HepG2 (cell line): ENCODE measurements at regions not wholly inside any gene's neighbourhood (a gene's known extent, or its start where the extent isn't known, plus 50 kb on each side); places are given as distances from the start of the nearest gene placed in this dataset.

ENCODE experiments used
- ATAC-seq: fragments of 200-7000 bp; cut with Tn5 transposase; 3 replicates; pipeline ENCODE4 v1.9.1; 2020; ENCODE audit warnings: mild to moderate bottlenecking, moderate library complexity
- BruUV-seq: library from RNA; stranded (reverse); fragments of 400-500 nt; replicated peaks from 2 replicates; lab custom pipeline; 2021; lab: Mats Ljungman, UMichigan
- CTCF ChIA-PET: fragments of 300-600 bp; formaldehyde crosslinking; extraction: SDS; loops from one replicate; lab custom pipeline; 2021; ENCODE audit warnings: low total read pairs, inconsistent platforms, low intra/inter-chr PET ratio; lab: Yijun Ruan, JAX
- POLR2A ChIA-PET: fragments of 350-600 bp; sonication (Branson Sonifier 250); formaldehyde crosslinking; loops from one replicate; lab custom pipeline; 2020; ENCODE audit warnings: antibody characterized with exemption, inconsistent platforms; lab: Yijun Ruan, JAX
- DNase-seq: peaks from one replicate; pipeline ENCODE4 v3.0.0-alpha.2; 2015; ENCODE audit warnings: low spot score
- FAIRE-seq: peaks from 3 replicates; lab custom pipeline; 2011; peaks lifted over from hg19 to GRCh38; lab: Jason Lieb, UNC
- H2AFZ ChIP-seq: one replicate; pipeline ENCODE4 v1.6.1; 2011; ENCODE audit warnings: low read length, inconsistent platforms
- H3K27ac ChIP-seq: fragments of 300-600 bp; 3 replicates; pipeline ENCODE4 v1.8.0; 2011; ENCODE audit warnings: mixed run types, mild to moderate bottlenecking, mixed read lengths, low read length, inconsistent platforms; ENCODE audit not compliant: insufficient read depth; ENCODE audit errors: extremely low read length
- H3K27me3 ChIP-seq, 2 experiments: fragments of 200-600 bp in 1 of 2; 2 replicates in 1 of 2; 3 replicates in 1 of 2; pipeline versions ENCODE4 v1.6.0 to v1.8.0; 2011; ENCODE audit warnings: low read length in 2 of 2, mild to moderate bottlenecking in 2 of 2, moderate library complexity in 2 of 2, inconsistent platforms in 1 of 2; ENCODE audit not compliant: insufficient read depth in 2 of 2, control insufficient read depth in 1 of 2
- H3K36me3 ChIP-seq, 2 experiments: fragments of 200-600 bp in 1 of 2; replicated peaks in 1 of 2; 2 replicates in 1 of 2; 3 replicates in 1 of 2; pipeline versions ENCODE4 v1.5.1 to v1.8.0; 2011; ENCODE audit warnings: low read length in 2 of 2, inconsistent platforms in 1 of 2; ENCODE audit not compliant: insufficient read depth in 2 of 2, control insufficient read depth in 1 of 2
- H3K4me1 ChIP-seq: 2 replicates; pipeline ENCODE4 v1.5.1; 2012; ENCODE audit warnings: low read length, inconsistent platforms; ENCODE audit not compliant: insufficient read depth
- H3K4me2 ChIP-seq: 2 replicates; pipeline ENCODE4 v1.6.0; 2011; ENCODE audit warnings: low read depth, low read length, inconsistent platforms
- H3K4me3 ChIP-seq, 3 experiments: fragments of 200-600 bp in 1 of 3; sonication (generic), shearing (Covaris generic) in 1 of 3; replicated peaks in 1 of 3; 2 replicates each; pipeline ENCODE4 v1.5.1; 2011 to 2016; ENCODE audit warnings: low read length in 3 of 3, inconsistent platforms in 2 of 3, low read depth in 2 of 3, mild to moderate bottlenecking in 2 of 3, control low read depth in 1 of 3, mixed read lengths in 1 of 3; ENCODE audit not compliant: insufficient read depth in 1 of 3
- H3K79me2 ChIP-seq: one replicate; pipeline ENCODE4 v1.6.1; 2011; ENCODE audit warnings: low read length, inconsistent platforms; ENCODE audit not compliant: insufficient read depth
- H3K9ac ChIP-seq: 2 replicates; pipeline ENCODE4 v1.6.0; 2011; ENCODE audit warnings: mild to moderate bottlenecking, low read depth, low read length, inconsistent platforms; ENCODE audit not compliant: insufficient read depth
- H3K9me3 ChIP-seq: 2 replicates; pipeline ENCODE4 v1.5.1; 2012; ENCODE audit warnings: mild to moderate bottlenecking, low read length
- H4K20me1 ChIP-seq: 2 replicates; pipeline ENCODE4 v1.6.0; 2011; ENCODE audit warnings: inconsistent platforms, mild to moderate bottlenecking, low read length, moderate library complexity; ENCODE audit not compliant: insufficient read depth
- FOXA3 ChIP-seq: IDR thresholded peaks from 2 replicates; pipeline ENCODE4 v1.6.1; 2016; ENCODE audit warnings: missing genetic modification reagents, missing compliant biosample characterization
- MTF2 ChIP-seq: sonication (generic); formaldehyde crosslinking; IDR thresholded peaks from 2 replicates; pipeline ENCODE4 v1.5.0; 2020; ENCODE audit warnings: missing genetic modification reagents, borderline replicate concordance
- PHF20 ChIP-seq: sonication (generic); formaldehyde crosslinking; IDR thresholded peaks from 2 replicates; pipeline ENCODE4 v1.5.0; 2020; ENCODE audit warnings: mild to moderate bottlenecking, missing genetic modification reagents
- SNAI1 ChIP-seq: sonication (generic); formaldehyde crosslinking; IDR thresholded peaks from 2 replicates; pipeline ENCODE4 v1.5.0; 2020; ENCODE audit warnings: mild to moderate bottlenecking, missing genetic modification reagents, borderline replicate concordance
- ZNF530 ChIP-seq: sonication (generic); formaldehyde crosslinking; IDR thresholded peaks from 2 replicates; pipeline ENCODE4 v1.5.0; 2020; ENCODE audit warnings: low read depth, mild to moderate bottlenecking, missing genetic modification reagents
- ZNF574 ChIP-seq: sonication (generic); formaldehyde crosslinking; IDR thresholded peaks from 2 replicates; pipeline ENCODE4 v1.4.0; 2020; ENCODE audit warnings: missing genetic modification reagents
- ZNF597 ChIP-seq: sonication (generic); formaldehyde crosslinking; IDR thresholded peaks from 2 replicates; pipeline ENCODE4 v1.5.0; 2020; ENCODE audit warnings: missing genetic modification reagents
- whole genome bisulfite sequencing: methylation state at CpG from one replicate; pipeline ENCODE4 v1.1.6; 2017; ENCODE audit warnings: low lambda C conversion rate; 5-methylcytosine and 5-hydroxymethylcytosine counted together
- in situ Hi-C: cut with HindIII; loops from 2 replicates; pipeline ENCODE4 v1.10.0; 2017; ENCODE audit warnings: low pct_unique_long_range_greater_than_20kb; ENCODE audit not compliant: extremely low pct_ligation_motif_present
- intact Hi-C: fragments of 100-400 bp; cut with micrococcal nuclease; formaldehyde crosslinking; loops from one replicate; pipeline ENCODE4 v1.10.0; 2022; ENCODE audit not compliant: unreplicated experiment

- WGBS: 29% methylated on average over 4 of the region's 6 CpGs
- Histone ChIP-seq H4K20me1 (no peaks in the 10 kb centered on the region), H3K4me3 (no peak overlapping the region), H2AFZ (no peak overlapping the region), H3K9me3 (no peaks in the 10 kb centered on the region), H3K27me3 (peaks cover 0 to 4% of the 10 kb centered on the region in 2 experiments; a peak in 1 of 5 replicates), H3K4me2 (no peak overlapping the region), H3K27ac (no peak overlapping the region), H3K79me2 (no peaks in the 10 kb centered on the region), H3K4me1 (peaks cover 8% of the 10 kb centered on the region), H3K9ac (no peak overlapping the region), H3K36me3 (no peaks in the 10 kb centered on the region)
- no TSS peak for BruUV-seq
- ChIA-PET POLR2A (no interaction called here), CTCF (no interaction called here)
- intact Hi-C loops (no loop called here), in situ Hi-C loops (no loop called here)
- no peak for TF ChIP-seq FOXA3 (CRISPR knock-in tag)
- no peak for ATAC-seq
- DNase-seq: no peak
- no peak for FAIRE-seq
These were observed 100.1 kb upstream of the GADD45A start for GRCh38 chr1:67584938-67585337.

- no peaks in the 10 kb centered on the region for H3K4me1 ChIP-seq
- peaks cover 0 to 4% of the 10 kb centered on the region in 2 experiments; a peak in 1 of 5 replicates for H3K27me3 ChIP-seq
- WGBS: 25% methylated on average over 4 of the region's 5 CpGs
- H3K4me3 ChIP-seq: no peak overlapping the region
- no peaks in the 10 kb centered on the region for H4K20me1 ChIP-seq
- intact Hi-C loops (no loop called here), in situ Hi-C loops (no loop called here)
- ChIA-PET CTCF (no interaction called here), POLR2A (interaction anchor here (1.4 kb wide), 1 partner anchor 18 kb away, joined by 3 read pairs; no protein-coding TSS in a partner anchor)
- H3K4me2 ChIP-seq: no peak overlapping the region
- BruUV-seq: no TSS peak
- H2AFZ ChIP-seq: no peak overlapping the region
- no peaks in the 10 kb centered on the region for H3K9me3 ChIP-seq
- DNase-seq (no peak), ATAC-seq (no peak), FAIRE-seq (no peak)
- H3K79me2 ChIP-seq: no peaks in the 10 kb centered on the region
- no peak overlapping the region for H3K27ac ChIP-seq
- no peak for TF ChIP-seq ZNF597
- no peak for TF ChIP-seq PHF20 (CRISPR knock-in tag)
- TF ChIP-seq ZNF574 (CRISPR knock-in tag): no peak
- no peak for TF ChIP-seq ZNF530 (CRISPR knock-in tag)
- TF ChIP-seq SNAI1 (CRISPR knock-in tag): no peak
- TF ChIP-seq MTF2: no peak
- no peak overlapping the region for H3K9ac ChIP-seq
- H3K36me3 ChIP-seq: no peaks in the 10 kb centered on the region
These were observed 98.4 kb upstream of the GADD45A start for GRCh38 chr1:67586596-67586995.
